ENCODE measurements at regions not wholly inside any gene's neighbourhood (a gene's known extent, or its start where the extent isn't known, plus 50 kb on each side); places are given as distances from the start of the nearest gene placed in this dataset.
"Not testable (repeated sequence)": the region's sequence is repeated elsewhere in the genome, so short reads cannot be mapped to it uniquely, and the experiment has no call there.

DNA sequence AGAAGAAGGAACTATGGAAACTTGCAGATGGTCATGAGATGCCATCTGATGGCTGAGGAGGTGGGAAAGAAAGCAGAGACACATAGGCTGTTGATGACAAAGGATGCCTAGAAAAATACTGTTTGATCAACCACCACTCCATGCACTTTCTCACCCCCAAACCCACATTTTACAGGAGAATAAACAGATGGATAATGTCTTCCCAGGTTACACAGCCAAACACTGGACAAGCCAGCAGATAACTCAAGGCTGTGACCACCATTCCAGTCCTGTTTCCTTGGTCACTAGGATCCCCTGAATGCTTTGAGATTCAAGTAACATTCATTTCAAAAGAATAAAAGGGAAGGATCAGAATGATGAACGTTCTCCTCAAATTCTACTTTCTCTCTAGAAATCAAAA lies 733.0 kb upstream of the SOX11 start:
- no peak for ATAC-seq

DNA sequence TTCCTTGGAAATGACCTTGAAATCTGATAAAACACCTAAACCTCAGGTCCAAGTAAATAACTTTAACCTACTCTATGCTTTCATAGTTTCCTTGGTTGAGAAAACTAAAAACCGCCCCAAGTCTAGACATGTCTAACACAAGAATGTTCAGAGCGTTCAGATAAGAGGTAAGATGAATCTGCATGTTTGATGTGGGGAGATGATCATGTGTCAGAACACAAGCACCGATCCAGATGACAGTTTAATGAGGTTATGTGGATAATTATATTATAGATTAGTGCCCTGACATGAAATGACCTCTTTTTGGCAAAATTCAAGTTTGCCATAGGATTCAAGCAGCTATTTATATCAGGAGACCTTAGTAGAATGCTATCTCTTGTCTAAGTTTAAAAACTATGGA lies 729.8 kb upstream of the SOX11 start:
- no peak for ATAC-seq

DNA sequence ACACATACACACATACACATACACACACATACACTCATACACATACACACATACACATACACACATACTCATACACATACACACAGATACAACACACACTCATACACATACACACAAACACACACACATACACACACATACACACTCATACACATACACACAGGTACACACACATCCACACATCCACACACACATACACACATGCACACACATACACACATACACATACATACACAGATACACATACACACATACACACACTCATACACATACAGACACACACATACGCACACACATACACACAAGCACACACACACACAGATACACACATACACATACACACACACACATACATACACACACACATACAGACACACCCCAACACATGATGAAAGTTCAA lies 729.1 kb upstream of the SOX11 start:
- no peak for ATAC-seq

DNA sequence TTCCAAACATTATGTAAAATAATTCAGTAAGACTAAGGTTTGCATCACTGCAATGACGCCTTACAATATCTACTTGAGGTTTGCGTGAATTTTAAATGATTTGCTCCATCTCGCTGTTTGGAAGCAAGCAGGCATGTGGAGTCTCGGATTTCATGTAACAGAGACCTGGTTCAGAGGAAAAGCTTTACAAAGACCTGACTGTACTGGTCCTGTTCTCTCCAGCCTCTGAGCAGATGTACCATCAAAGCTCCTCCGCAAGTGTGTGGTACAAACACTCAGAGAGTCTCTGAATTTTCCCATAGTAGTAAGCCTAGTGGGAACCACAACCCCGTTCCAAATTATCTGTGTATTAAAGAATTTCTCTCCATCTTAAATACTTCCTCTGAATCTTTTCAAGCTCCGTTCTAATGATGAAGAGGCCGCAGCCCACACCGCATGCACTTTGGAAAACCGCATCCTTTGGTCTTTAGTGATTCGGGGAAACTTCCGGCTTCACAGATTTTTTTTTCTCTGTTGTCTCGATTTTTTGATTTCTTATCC lies 728.1 kb upstream of the SOX11 start:
- no peak for ATAC-seq

GRCh38 chr2:4964579-4964978 lies 727.6 kb upstream of the SOX11 start:
- no peak for ATAC-seq

- no peak for ATAC-seq
These were observed 726.4 kb upstream of the SOX11 start for GRCh38 chr2:4965556-4966320.

- ATAC-seq = no peak
These were observed 725.0 kb upstream of the SOX11 start for GRCh38 chr2:4967206-4967605.

DNA sequence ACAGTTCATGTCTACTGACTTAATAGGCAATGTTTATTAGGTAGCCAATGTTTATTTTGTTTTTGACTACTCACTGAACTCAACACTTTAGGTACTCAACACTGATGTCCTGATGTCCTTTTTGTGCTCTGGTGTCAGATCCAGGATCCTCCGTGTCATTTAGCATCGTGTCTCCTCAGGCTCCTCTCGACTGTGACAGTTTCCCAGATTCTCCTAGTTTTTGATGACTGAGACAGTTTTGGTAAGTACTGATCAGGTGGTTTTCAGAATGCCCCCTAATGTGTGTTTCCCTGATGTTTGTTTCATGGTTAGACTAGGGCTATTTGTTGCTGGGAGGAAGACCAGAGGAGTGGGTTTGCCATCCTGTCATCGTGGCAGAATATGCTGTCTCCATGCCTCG lies 719.7 kb upstream of the SOX11 start:
- ATAC-seq = no peak

GRCh38 chr2:4973354-4973753 lies 718.8 kb upstream of the SOX11 start:
- ATAC-seq = no peak

GRCh38 chr2:4973973-4974372 lies 718.2 kb upstream of the SOX11 start:
- no peak for ATAC-seq

GRCh38 chr2:4976407-4976806 lies 715.8 kb upstream of the SOX11 start:
- ATAC-seq = no peak

DNA sequence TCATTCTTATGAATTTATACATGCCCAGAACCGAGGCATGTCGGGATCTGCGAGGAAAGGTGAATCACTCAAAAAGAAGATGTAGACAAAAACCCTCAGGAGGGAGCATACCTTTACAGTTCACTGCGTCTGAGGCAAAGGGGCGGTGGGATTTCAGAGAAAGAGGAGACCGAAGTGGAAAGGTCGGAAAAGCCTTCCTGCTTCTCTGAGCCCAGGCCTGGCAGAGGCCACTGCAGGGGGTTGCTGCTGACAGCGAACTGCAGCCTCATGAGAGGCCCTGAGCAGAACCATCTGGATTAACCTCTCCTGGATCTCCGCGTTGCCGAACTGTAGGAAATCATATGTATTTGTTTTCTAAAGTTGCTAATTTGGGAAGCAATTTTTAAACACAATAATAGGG lies 713.1 kb upstream of the SOX11 start:
- ATAC-seq = no peak

DNA sequence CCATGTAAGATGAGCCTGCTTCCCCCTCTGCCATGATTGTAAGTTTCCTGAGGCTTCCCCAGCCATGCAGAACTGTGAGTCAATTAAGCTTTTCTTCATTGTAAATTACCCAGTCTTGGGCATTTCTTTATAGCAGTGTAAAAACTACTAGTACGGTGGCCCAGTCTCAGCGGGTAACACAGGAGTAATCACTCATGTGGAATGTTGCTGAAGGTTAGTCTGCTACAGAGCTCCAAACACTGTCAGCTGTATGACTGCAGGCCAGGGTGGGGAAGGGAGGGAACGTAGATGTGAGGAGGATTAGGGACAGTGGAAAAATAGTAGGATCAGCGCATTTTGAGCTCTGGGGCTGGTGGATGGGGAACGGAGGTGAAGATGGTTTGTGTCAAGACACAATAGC lies 711.2 kb upstream of the SOX11 start:
- no peak for ATAC-seq

GRCh38 chr2:4981802-4982409 lies 710.3 kb upstream of the SOX11 start:
- ATAC-seq = no peak

GRCh38 chr2:4988444-4988843 lies 703.7 kb upstream of the SOX11 start:
- ATAC-seq = not testable (repeated sequence)

DNA sequence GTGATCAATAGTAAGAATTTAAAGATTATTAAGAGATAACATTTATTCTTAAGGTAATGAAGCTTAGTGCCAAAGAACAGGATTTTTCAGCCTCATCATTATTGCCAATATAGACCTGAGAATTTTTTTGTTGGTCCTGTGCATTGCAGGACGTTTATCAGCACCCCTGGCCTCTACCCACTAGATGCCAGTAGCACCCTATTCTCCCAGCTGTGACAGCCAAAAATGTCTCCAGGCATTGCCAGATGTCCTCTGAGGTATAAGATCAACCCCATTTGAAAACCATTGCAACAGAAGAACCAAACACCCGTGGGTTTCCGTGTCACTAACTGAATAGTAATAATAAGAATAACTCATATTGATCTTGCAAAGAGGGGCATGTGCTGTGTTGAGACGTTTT lies 700.0 kb upstream of the SOX11 start:
- no peak for ATAC-seq

DNA sequence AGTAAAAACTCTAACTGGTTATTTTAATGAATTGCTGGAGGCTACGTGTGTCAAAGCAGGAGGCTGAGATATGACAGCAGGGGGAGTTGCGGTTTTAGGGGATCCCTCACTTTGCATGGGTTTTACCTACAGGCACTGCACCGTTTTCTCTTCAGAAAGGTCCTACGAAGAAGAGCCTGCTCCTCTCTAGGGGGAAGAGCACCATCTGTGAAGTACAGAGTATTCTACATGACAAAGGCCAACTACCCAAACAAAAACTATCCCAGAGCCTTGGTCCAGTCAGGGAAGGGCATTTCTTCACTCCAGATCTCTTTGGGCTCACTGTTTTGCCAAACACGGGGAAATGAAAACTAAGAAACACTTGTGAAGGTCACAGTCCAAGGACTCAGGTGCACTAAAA lies 696.7 kb upstream of the SOX11 start:
- no peak for ATAC-seq

- no peak for ATAC-seq
These were observed 684.6 kb upstream of the SOX11 start for GRCh38 chr2:5007596-5007995.

DNA sequence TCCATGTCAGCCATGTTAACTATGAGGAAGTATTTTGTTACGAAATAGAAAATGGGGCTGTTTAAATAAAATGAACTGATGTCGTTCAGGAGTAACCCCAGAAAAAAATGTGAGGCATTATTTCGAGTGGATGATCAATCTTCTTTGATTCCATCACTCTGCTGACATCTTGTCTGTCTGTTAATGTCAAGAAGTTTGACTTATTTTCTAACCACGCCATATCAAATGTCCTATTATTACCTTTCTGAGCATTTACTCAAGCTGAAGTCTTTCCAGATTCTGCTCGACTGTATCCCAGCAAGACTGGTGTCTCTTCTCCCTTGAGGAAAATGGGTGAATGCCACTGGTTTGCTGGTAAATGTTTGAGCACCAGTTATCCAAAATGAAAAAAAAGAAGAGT lies 672.9 kb upstream of the SOX11 start:
- ATAC-seq = no peak

GRCh38 chr2:5020116-5020875 lies 671.9 kb upstream of the SOX11 start:
- ATAC-seq = no peak

- ATAC-seq = no peak
These were observed 671.0 kb upstream of the SOX11 start for GRCh38 chr2:5021136-5021535.

- ATAC-seq = no peak
These were observed 670.1 kb upstream of the SOX11 start for GRCh38 chr2:5022061-5022460.

- not testable (repeated sequence) for ATAC-seq
These were observed 669.2 kb upstream of the SOX11 start for GRCh38 chr2:5022708-5023635.

Data from activated CD4-positive, CD25-positive, alpha-beta regulatory T cell treated with anti-CD3 and anti-CD28 coated beads, Interleukin-2, amount 50 U/mL, for 24 hours (primary cell).